ENCODE measurements at regions not wholly inside any gene's neighbourhood (a gene's known extent, or its start where the extent isn't known, plus 50 kb on each side); places are given as distances from the start of the nearest gene placed in this dataset.

GRCh38 chr6:19319005-19319404 is 518.2 kb upstream of the ID4 start:
- no peak for TF ChIP-seq SUZ12 (IDR thresholded peaks at IDR 0.05)
- no peak for TF ChIP-seq LEF1 (IDR thresholded peaks at IDR 0.05; ENCODE audit: borderline replicate concordance)
- no peak for TF ChIP-seq BHLHE40 (IDR thresholded peaks at IDR 0.05; ENCODE audit: borderline replicate concordance)
- no peak for TF ChIP-seq NFRKB (IDR thresholded peaks at IDR 0.05)
- no peak for TF ChIP-seq HDGF (IDR thresholded peaks at IDR 0.05; ENCODE audit: borderline replicate concordance)
- TF ChIP-seq, protein P1, sequence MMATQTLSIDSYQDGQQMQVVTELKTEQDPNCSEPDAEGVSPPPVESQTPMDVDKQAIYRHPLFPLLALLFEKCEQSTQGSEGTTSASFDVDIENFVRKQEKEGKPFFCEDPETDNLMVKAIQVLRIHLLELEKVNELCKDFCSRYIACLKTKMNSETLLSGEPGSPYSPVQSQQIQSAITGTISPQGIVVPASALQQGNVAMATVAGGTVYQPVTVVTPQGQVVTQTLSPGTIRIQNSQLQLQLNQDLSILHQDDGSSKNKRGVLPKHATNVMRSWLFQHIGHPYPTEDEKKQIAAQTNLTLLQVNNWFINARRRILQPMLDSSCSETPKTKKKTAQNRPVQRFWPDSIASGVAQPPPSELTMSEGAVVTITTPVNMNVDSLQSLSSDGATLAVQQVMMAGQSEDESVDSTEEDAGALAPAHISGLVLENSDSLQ (IDR thresholded peaks at IDR 0.05): no peak
- no peak for TF ChIP-seq FOXA1 (IDR thresholded peaks at IDR 0.05)
- TF ChIP-seq ARNT (IDR thresholded peaks at IDR 0.05): no peak
- TF ChIP-seq ELF4 (IDR thresholded peaks at IDR 0.05): no peak
- no peak for TF ChIP-seq ZNF384 (IDR thresholded peaks at IDR 0.05)
- TF ChIP-seq FOXM1 (IDR thresholded peaks at IDR 0.05; ENCODE audit: borderline replicate concordance): no peak
- TF ChIP-seq TARDBP (IDR thresholded peaks at IDR 0.05): no peak

All from HEK293T (cell line).